ENCODE measurements at regions not wholly inside any gene's neighbourhood (a gene's known extent, or its start where the extent isn't known, plus 50 kb on each side); places are given as distances from the start of the nearest gene placed in this dataset.

DNA sequence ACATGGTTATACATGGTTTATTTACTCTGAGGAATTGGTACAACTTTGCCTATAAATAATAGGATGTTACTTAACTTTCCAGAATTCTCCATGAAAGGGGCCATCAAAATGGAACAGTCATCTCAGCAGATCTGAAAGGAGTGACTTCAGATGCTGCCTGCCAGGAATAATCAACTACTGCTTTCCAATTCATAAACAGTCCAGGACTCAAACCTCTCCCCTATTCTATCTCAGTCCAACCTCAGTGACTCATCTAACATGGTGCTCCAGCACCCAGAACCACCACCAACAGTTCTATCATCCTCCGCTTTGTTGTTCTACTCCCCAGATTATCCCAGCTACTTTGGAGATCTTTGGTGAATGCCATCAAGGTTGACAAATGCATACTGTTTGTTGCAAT lies 221.5 kb upstream of the MPDZ start:
- Histone ChIP-seq H3K27me3 (replicated peaks; ENCODE audit: insufficient read depth) (no peaks in the 10 kb centered on the region), H3K4me3 (no peak overlapping the region), H3K9me3 (no peaks in the 10 kb centered on the region), H3K36me3 (no peaks in the 10 kb centered on the region), H3K27ac (no peak overlapping the region), H3K4me1 (ENCODE audit: control insufficient read depth in 1 of 2, low read depth in 2 of 2) (no peaks in the 10 kb centered on the region)
- TF ChIP-seq, protein P1, sequence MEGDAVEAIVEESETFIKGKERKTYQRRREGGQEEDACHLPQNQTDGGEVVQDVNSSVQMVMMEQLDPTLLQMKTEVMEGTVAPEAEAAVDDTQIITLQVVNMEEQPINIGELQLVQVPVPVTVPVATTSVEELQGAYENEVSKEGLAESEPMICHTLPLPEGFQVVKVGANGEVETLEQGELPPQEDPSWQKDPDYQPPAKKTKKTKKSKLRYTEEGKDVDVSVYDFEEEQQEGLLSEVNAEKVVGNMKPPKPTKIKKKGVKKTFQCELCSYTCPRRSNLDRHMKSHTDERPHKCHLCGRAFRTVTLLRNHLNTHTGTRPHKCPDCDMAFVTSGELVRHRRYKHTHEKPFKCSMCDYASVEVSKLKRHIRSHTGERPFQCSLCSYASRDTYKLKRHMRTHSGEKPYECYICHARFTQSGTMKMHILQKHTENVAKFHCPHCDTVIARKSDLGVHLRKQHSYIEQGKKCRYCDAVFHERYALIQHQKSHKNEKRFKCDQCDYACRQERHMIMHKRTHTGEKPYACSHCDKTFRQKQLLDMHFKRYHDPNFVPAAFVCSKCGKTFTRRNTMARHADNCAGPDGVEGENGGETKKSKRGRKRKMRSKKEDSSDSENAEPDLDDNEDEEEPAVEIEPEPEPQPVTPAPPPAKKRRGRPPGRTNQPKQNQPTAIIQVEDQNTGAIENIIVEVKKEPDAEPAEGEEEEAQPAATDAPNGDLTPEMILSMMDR (IDR thresholded peaks at IDR 0.05), result no peak
- DNase-seq (ENCODE audit: low spot score), result no peak
- no peak for ATAC-seq (ENCODE audit: insufficient number of reproducible peaks, low FRiP score, low read depth)

DNA sequence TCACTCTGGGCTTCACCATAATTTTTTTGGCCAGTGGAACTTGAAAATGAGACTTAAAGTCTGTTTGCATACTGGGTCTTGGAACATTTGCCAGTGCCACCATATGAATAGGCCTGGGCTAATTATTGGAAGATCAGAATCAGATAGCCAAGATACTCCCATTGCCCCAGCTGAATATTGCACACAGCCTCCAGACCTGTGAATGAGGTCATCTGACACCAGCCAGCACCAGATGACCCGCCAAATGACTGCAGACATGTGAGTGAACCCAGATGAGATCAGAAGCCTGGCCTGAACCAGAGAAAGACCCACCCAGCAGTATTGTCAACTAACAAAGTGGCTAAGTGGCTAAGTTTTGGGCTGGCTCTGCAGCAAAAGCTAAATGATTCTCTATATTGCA lies 220.5 kb upstream of the MPDZ start:
- ATAC-seq (ENCODE audit: insufficient number of reproducible peaks, low FRiP score, low read depth), result no peak

DNA sequence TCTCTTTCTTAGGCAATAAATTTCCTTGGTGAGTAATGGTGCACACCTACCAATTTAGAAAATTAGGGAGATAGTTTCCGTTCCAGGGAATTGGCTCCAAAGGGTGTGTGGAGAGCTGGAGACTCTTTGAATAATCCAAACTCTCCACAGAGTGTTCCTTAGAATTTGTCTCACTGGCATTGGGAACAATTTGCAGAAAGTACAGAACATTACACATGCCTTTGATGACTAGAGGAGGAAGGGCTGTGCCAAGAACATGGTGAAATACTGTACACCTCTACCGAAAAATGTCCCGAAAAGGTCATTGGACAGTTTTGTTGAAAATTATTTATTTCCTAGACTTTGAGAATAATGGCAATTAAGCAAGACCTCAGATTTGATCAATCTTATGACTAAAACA lies 214.2 kb upstream of the MPDZ start:
- TF ChIP-seq, protein P1 (IDR thresholded peaks at IDR 0.05), result no peak
- Histone ChIP-seq H3K27ac (peak overlapping the region; percentile 68 to 69), H3K4me3 (no peak overlapping the region), H3K9me3 (no peaks in the 10 kb centered on the region), H3K4me1 (ENCODE audit: control insufficient read depth in 1 of 2, low read depth in 2 of 2) (peaks cover 23 to 50% of the 10 kb centered on the region in 2 donors), H3K36me3 (no peaks in the 10 kb centered on the region), H3K27me3 (replicated peaks; ENCODE audit: insufficient read depth) (no peaks in the 10 kb centered on the region)
- ATAC-seq (ENCODE audit: insufficient number of reproducible peaks, low FRiP score, low read depth) (peak; percentile 54), DNase-seq (ENCODE audit: low spot score) (no peak)

More for the DNA sequence above, 220.5 kb upstream of the MPDZ start:
- Histone ChIP-seq H3K4me3 (no peak overlapping the region), H3K9me3 (no peaks in the 10 kb centered on the region), H3K36me3 (no peaks in the 10 kb centered on the region), H3K4me1 (ENCODE audit: control insufficient read depth in 1 of 2, low read depth in 2 of 2) (no peaks in the 10 kb centered on the region), H3K27ac (no peak overlapping the region), H3K27me3 (replicated peaks; ENCODE audit: insufficient read depth) (no peaks in the 10 kb centered on the region)
- no peak for DNase-seq (ENCODE audit: low spot score)
- TF ChIP-seq, protein P1 (IDR thresholded peaks at IDR 0.05), result no peak

DNA sequence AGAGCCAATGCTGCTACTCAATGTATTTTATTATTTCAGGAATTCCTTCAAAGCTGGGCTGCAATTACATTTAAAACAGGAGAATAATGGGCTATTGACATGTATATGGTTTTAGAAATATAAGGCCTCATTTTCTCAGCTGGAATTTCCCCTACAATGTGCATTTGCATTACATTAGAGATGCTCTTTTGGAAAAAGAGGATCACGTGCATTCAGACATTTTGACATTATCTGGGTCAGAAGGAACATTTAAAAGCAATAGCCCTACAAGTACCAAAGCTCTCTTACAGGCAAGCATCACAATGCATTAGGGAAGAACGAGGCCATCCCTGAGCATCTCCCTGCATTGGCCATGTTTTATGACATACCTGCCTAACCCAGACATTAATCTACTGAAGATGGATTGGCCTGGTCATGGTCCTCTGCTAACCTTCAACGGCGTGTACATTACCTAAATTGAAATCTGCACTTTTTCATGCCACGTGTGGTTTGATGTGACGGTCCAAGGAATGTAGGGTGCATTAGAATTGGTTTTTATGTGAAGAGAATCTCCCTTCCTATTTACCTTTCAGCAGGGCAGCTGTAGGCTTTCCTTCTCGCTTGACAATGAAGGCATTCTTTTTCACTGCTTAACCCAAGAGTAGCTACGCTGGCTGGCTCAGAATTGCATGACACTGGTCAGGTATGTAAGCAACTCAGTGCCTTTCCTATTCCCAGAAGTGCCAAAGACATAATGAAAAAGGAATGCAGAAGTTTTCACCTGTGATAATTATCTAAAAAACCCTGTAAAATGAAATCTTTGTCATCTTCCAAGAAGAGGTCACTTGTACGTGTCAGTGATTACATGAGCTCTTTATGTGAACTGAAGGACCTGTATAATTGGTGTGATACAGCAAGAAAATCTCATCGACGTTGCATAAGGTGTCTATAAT lies 212.3 kb upstream of the MPDZ start:
- ATAC-seq (ENCODE audit: insufficient number of reproducible peaks, low FRiP score, low read depth) (no peak), DNase-seq (ENCODE audit: low spot score) (no peak)
- no peak overlapping the region for H3K4me3 ChIP-seq
- TF ChIP-seq, protein P1 (IDR thresholded peaks at IDR 0.05), result no peak
- no peaks in the 10 kb centered on the region for H3K27me3 ChIP-seq (replicated peaks; ENCODE audit: insufficient read depth)
- H3K36me3 ChIP-seq, result no peaks in the 10 kb centered on the region
- H3K27ac ChIP-seq, result peak overlapping the region; percentile 46
- no peaks in the 10 kb centered on the region for H3K9me3 ChIP-seq
- peaks cover 23 to 63% of the 10 kb centered on the region in 2 donors for H3K4me1 ChIP-seq (ENCODE audit: control insufficient read depth in 1 of 2, low read depth in 2 of 2)

DNA sequence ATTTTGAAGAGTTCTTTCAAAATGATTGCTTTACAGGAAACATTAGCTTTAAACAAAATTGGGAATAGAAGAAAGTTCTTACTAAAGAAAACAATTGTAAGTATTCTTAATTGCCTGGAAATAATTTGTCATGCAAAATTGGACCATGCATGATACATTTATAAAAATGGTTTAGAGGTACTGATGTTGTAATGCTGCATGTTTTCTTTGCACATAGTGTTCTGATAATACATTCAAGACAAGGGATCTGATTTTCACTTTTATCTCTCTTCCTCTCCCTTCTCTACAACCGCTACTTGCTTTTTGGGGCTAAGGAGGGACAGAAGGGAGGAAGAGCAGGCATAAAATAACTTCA lies 211.6 kb upstream of the MPDZ start:
- no peak overlapping the region for H3K4me3 ChIP-seq
- no peaks in the 10 kb centered on the region for H3K27me3 ChIP-seq (replicated peaks; ENCODE audit: insufficient read depth)
- no peaks in the 10 kb centered on the region for H3K36me3 ChIP-seq
- DNase-seq (ENCODE audit: low spot score) (no peak), ATAC-seq (ENCODE audit: insufficient number of reproducible peaks, low FRiP score, low read depth) (no peak)
- TF ChIP-seq, protein P1 (IDR thresholded peaks at IDR 0.05), result no peak
- H3K9me3 ChIP-seq, result no peaks in the 10 kb centered on the region
- H3K4me1 ChIP-seq (ENCODE audit: control insufficient read depth in 1 of 2, low read depth in 2 of 2), result peaks cover 23 to 63% of the 10 kb centered on the region in 2 donors
- peak overlapping the region; percentile 46 to 60 for H3K27ac ChIP-seq

All from thoracic aorta (tissue), 2 donors.